ENCODE measurements at regions not wholly inside any gene's neighbourhood (a gene's known extent, or its start where the extent isn't known, plus 50 kb on each side); places are given as distances from the start of the nearest gene placed in this dataset.
A peak's percentile ranks its signal among the peaks of the same experiment; 100 is the strongest.

DNA sequence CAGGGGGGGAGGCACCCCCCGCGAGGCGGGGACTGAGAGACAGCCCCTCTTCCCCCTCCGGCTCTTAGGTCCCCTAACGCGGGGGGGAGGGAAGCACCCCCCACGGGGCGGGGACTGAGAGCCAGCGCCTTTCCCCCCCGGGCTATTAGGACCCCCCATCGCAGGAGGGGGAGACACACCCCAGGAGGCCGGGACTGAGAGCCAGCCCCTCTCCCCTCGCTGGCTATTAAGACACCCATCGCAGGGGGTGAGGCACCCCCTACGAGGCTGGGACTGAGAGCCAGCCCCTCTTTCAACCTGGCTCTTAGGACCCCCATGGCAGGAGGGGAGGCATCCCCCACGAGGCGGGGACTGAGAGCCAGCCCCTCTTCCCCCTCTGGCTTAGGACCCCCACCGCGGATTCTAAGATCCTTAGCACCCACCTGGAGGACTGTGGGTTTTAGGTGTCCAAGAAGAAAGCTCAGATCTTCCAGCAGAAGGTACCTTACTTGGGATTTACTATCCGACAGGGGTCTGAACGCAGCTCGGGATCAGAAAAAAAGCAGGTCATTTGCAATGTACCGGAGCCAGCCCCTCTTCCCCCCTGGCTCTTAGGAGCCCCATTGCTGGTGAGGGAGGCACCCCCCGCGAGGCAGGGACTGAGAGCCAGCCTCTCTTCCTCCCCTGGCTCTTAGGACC, 197.8 kb upstream of the PZP start (continued):
- TF ChIP-seq, protein P1, sequence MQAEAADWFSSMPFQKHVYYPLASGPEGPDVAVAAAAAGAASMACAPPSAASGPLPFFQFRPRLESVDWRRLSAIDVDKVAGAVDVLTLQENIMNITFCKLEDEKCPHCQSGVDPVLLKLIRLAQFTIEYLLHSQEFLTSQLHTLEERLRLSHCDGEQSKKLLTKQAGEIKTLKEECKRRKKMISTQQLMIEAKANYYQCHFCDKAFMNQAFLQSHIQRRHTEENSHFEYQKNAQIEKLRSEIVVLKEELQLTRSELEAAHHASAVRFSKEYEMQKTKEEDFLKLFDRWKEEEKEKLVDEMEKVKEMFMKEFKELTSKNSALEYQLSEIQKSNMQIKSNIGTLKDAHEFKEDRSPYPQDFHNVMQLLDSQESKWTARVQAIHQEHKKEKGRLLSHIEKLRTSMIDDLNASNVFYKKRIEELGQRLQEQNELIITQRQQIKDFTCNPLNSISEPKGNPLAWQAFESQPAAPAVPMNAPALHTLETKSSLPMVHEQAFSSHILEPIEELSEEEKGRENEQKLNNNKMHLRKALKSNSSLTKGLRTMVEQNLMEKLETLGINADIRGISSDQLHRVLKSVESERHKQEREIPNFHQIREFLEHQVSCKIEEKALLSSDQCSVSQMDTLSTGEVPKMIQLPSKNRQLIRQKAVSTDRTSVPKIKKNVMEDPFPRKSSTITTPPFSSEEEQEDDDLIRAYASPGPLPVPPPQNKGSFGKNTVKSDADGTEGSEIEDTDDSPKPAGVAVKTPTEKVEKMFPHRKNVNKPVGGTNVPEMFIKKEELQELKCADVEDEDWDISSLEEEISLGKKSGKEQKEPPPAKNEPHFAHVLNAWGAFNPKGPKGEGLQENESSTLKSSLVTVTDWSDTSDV (CRISPR knock-in tag; IDR thresholded peaks at IDR 0.05), result no peak
- no peak for TF ChIP-seq SRSF4 (IDR thresholded peaks at IDR 0.05; ENCODE audit: low read depth, low read length, poor library complexity, severe bottlenecking)
- TF ChIP-seq, protein P2, sequence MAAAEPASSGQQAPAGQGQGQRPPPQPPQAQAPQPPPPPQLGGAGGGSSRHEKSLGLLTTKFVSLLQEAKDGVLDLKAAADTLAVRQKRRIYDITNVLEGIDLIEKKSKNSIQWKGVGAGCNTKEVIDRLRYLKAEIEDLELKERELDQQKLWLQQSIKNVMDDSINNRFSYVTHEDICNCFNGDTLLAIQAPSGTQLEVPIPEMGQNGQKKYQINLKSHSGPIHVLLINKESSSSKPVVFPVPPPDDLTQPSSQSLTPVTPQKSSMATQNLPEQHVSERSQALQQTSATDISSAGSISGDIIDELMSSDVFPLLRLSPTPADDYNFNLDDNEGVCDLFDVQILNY (CRISPR knock-in tag; conservative IDR thresholded peaks at IDR 0.05), result no peak
- TF ChIP-seq MXD4 (CRISPR knock-in tag; IDR thresholded peaks at IDR 0.05), result no peak

DNA sequence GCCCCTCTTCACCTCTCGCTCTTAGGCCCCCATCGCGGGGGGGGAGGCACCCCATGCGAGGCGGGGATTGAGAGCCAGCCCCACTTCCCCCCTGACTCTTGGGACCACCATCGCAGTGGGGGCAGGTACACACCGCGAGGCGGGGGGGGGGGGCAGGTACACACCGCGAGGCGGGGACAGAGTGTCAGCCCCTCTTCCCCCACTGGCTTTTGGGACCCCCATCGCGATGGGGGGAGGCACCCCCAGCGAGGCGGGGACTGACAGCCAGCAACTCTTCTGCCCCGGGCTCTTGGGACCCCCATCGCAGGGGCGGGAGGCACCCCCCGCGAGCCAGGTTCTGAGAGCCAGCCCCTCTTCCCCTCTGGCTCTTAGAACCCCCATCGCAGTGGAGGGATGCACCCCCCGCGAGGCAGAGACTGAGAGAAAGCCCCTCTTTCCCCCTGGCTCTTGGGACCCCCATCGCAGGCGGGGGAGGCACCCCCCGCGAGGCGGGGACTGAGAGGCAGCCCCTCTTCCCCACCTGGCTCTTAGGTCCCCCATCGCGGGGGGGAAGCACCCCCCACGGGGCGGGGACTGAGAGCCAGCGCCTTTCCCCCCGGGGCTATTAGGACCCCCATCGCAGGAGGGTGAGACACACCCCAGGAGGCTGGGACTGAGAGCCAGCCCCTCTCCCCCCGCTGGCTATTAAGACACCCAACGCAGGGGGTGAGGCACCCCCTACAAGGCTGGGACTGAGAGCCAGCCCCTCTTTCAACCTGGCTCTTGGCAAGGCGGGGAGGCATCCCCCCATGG, 196.5 kb upstream of the PZP start:
- Histone ChIP-seq H3K27ac (ENCODE audit: extremely low read length, insufficient read depth, low read length) (no peak overlapping the region), H3K9ac (ENCODE audit: insufficient read depth, low read depth, low read length) (no peak overlapping the region), H3K4me3 (replicated peaks in 1 of 3; ENCODE audit: insufficient read depth in 1 of 3, low read depth in 2 of 3, low read length in 3 of 3) (no peak overlapping the region), H3K9me3 (ENCODE audit: low read length) (no peaks in the 10 kb centered on the region), H3K27me3 (ENCODE audit: control insufficient read depth in 1 of 2, insufficient read depth in 2 of 2, low read length in 2 of 2) (no peaks in the 10 kb centered on the region), H3K4me1 (ENCODE audit: insufficient read depth, low read length) (0 out of 2 replicates have a peak, but pooled peaks cover 8% of the 10 kb centered on the region), H4K20me1 (ENCODE audit: insufficient read depth, low read length) (no peaks in the 10 kb centered on the region), H3K79me2 (ENCODE audit: insufficient read depth, low read length) (no peaks in the 10 kb centered on the region), H3K4me2 (ENCODE audit: low read depth, low read length) (no peak overlapping the region), H2AFZ (ENCODE audit: low read length) (no peak overlapping the region), H3K36me3 (replicated peaks in 1 of 2; ENCODE audit: control insufficient read depth in 1 of 2, insufficient read depth in 2 of 2, low read length in 2 of 2) (no peaks in the 10 kb centered on the region)
- in situ Hi-C loops (cut with HindIII; ENCODE audit: extremely low pct_ligation_motif_present, low pct_unique_long_range_greater_than_20kb) (no loop called here), intact Hi-C loops (cut with micrococcal nuclease; ENCODE audit: unreplicated experiment) (no loop called here)
- ChIA-PET CTCF (ENCODE audit: low intra/inter-chr PET ratio, low total read pairs) (no interaction called here), POLR2A (no interaction called here)
- no TSS peak for BruUV-seq (replicated peaks)
- ATAC-seq (peak; percentile 34), DNase-seq (ENCODE audit: low spot score) (no peak), FAIRE-seq (no peak)
- WGBS (ENCODE audit: low lambda C conversion rate), result 96% methylated on average over 14 of the region's 39 CpGs
- TF ChIP-seq ESRRA (CRISPR knock-in tag; IDR thresholded peaks at IDR 0.05; ENCODE audit: low read depth) (no peak), ZNF383 (CRISPR knock-in tag; IDR thresholded peaks at IDR 0.05; ENCODE audit: borderline replicate concordance) (no peak), THYN1 (CRISPR knock-in tag; IDR thresholded peaks at IDR 0.05; ENCODE audit: borderline replicate concordance, low read depth) (no peak), IKZF1 (IDR thresholded peaks at IDR 0.05) (no peak), ARNT2 (CRISPR knock-in tag; IDR thresholded peaks at IDR 0.05; ENCODE audit: low read depth) (no peak), MIXL1 (CRISPR knock-in tag; IDR thresholded peaks at IDR 0.05) (no peak)
- TF ChIP-seq, protein P3, sequence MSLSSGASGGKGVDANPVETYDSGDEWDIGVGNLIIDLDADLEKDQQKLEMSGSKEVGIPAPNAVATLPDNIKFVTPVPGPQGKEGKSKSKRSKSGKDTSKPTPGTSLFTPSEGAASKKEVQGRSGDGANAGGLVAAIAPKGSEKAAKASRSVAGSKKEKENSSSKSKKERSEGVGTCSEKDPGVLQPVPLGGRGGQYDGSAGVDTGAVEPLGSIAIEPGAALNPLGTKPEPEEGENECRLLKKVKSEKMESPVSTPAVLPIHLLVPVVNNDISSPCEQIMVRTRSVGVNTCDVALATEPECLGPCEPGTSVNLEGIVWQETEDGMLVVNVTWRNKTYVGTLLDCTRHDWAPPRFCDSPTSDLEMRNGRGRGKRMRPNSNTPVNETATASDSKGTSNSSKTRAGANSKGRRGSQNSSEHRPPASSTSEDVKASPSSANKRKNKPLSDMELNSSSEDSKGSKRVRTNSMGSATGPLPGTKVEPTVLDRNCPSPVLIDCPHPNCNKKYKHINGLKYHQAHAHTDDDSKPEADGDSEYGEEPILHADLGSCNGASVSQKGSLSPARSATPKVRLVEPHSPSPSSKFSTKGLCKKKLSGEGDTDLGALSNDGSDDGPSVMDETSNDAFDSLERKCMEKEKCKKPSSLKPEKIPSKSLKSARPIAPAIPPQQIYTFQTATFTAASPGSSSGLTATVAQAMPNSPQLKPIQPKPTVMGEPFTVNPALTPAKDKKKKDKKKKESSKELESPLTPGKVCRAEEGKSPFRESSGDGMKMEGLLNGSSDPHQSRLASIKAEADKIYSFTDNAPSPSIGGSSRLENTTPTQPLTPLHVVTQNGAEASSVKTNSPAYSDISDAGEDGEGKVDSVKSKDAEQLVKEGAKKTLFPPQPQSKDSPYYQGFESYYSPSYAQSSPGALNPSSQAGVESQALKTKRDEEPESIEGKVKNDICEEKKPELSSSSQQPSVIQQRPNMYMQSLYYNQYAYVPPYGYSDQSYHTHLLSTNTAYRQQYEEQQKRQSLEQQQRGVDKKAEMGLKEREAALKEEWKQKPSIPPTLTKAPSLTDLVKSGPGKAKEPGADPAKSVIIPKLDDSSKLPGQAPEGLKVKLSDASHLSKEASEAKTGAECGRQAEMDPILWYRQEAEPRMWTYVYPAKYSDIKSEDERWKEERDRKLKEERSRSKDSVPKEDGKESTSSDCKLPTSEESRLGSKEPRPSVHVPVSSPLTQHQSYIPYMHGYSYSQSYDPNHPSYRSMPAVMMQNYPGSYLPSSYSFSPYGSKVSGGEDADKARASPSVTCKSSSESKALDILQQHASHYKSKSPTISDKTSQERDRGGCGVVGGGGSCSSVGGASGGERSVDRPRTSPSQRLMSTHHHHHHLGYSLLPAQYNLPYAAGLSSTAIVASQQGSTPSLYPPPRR (CRISPR knock-in tag; IDR thresholded peaks at IDR 0.05; ENCODE audit: borderline replicate concordance), result no peak
